Stimulated activated CD4-positive, alpha-beta T cell treated with anti-CD3 and anti-CD28 coated beads, Interleukin-4, amount 100 ng/mL, for 1 hour (primary cell): ENCODE measurements at regions not wholly inside any gene's neighbourhood (a gene's known extent, or its start where the extent isn't known, plus 50 kb on each side); places are given as distances from the start of the nearest gene placed in this dataset.

ENCODE experiments used
- DNase-seq: peaks from one replicate; pipeline ENCODE4 v3.0.0-alpha.2; 2020

GRCh38 chr3:69567023-69567709 is 172.1 kb upstream of the MITF start:
- no peak for DNase-seq

- no peak for DNase-seq
These were observed 173.0 kb upstream of the MITF start for GRCh38 chr3:69566275-69566674.

GRCh38 chr3:69565316-69565715 is 173.9 kb upstream of the MITF start:
- DNase-seq = no peak

- no peak for DNase-seq
These were observed 175.3 kb upstream of the MITF start for GRCh38 chr3:69563981-69564380.

GRCh38 chr3:69563151-69563550 is 176.1 kb upstream of the MITF start:
- DNase-seq = no peak

- DNase-seq = no peak
These were observed 176.1 kb upstream of the FRMD4B start for GRCh38 chr3:69562020-69562419.

- DNase-seq = no peak
These were observed 174.9 kb upstream of the FRMD4B start for GRCh38 chr3:69560818-69561217.

- no peak for DNase-seq
These were observed 174.2 kb upstream of the FRMD4B start for GRCh38 chr3:69560116-69560515.

GRCh38 chr3:69558912-69559311 is 173.0 kb upstream of the FRMD4B start:
- DNase-seq = no peak

- DNase-seq = no peak
These were observed 168.7 kb upstream of the FRMD4B start for GRCh38 chr3:69554576-69554975.

GRCh38 chr3:69553888-69554287 is 168.0 kb upstream of the FRMD4B start:
- no peak for DNase-seq

- no peak for DNase-seq
These were observed 161.6 kb upstream of the FRMD4B start for GRCh38 chr3:69547461-69547880.

- DNase-seq = no peak
These were observed 157.0 kb upstream of the FRMD4B start for GRCh38 chr3:69542805-69543429.

- no peak for DNase-seq
These were observed 156.4 kb upstream of the FRMD4B start for GRCh38 chr3:69542089-69542804.

GRCh38 chr3:69541711-69542088 is 155.8 kb upstream of the FRMD4B start:
- DNase-seq = no peak

GRCh38 chr3:69540706-69541581 is 155.1 kb upstream of the FRMD4B start:
- no peak for DNase-seq

- no peak for DNase-seq
These were observed 153.2 kb upstream of the FRMD4B start for GRCh38 chr3:69539134-69539533.

- no peak for DNase-seq
These were observed 152.4 kb upstream of the FRMD4B start for GRCh38 chr3:69538281-69538680.

GRCh38 chr3:69536306-69537020 is 150.6 kb upstream of the FRMD4B start:
- DNase-seq = no peak

GRCh38 chr3:69535613-69536012 is 149.7 kb upstream of the FRMD4B start:
- DNase-seq = no peak

GRCh38 chr3:69532547-69533224 is 146.8 kb upstream of the FRMD4B start:
- DNase-seq = no peak
